ENCODE measurements at regions not wholly inside any gene's neighbourhood (a gene's known extent, or its start where the extent isn't known, plus 50 kb on each side); places are given as distances from the start of the nearest gene placed in this dataset.
"Not testable (repeated sequence)": the region's sequence is repeated elsewhere in the genome, so short reads cannot be mapped to it uniquely, and the experiment has no call there.

DNA sequence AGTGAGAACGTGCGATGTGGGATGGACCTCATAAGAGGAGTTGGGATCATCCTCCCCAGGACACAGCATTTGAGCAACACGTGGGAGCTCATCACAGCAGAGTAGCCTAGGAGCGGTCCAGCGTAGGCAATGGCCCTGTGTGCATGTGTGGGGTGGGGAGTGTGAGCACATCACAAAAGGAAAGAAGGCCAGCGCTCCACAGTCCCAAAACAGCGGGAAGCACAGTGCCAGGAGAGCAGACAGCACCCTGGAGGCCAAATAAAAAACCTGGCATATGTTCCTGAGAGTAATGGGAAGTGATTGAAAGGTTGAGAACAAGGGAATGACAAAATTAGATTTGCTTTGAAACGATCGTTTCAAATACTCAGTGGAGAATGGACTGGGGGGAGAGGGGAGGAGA is 226.0 kb downstream of the C7orf25 start:
- no peak for DNase-seq (ENCODE audit: low read depth in 2 of 2)

DNA sequence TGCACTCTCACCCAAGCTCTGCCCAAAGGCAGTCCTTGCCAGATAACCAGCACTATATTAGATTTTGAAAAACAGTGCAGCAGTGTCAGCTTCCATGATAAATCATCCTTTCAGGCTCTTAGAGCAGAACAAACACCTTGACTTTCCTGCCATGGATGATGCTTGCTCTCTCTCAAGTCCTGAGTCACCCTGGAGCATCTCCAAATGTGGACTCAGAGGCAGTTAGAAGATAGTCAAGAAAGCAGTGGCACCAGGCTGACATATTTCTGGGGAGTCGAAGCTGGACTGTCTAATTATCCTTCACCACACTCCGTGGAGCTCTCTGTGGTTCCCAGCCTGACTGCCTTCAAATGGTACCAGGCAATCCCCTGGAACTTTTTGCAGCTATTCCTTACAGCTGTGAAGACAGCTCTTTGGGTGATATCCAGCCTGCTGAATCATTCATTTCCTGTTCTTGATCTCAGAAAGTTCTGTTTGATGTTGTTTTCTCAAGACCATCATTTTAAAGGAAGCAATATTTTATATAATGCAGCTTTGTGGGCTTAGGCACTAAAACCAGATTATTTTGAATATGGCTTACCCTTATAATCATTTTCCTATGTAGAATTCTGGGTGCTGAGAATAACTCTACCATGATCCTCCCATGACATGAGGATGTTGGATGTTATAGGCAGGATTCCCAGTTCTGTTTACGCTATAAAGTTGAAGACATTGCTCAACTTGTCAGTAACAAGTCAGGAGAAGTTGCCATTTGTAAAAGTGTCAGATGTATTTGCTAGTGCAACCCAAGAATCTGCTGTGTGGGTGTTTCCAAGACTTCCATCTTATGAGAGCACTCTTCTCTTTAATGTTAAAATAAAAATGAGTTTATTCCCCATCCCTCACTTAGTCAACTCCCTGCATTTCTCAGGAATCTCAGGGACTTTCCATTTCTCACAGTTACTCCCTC is 233.8 kb downstream of the C7orf25 start:
- DNase-seq (ENCODE audit: low read depth in 2 of 2) = no peak

DNA sequence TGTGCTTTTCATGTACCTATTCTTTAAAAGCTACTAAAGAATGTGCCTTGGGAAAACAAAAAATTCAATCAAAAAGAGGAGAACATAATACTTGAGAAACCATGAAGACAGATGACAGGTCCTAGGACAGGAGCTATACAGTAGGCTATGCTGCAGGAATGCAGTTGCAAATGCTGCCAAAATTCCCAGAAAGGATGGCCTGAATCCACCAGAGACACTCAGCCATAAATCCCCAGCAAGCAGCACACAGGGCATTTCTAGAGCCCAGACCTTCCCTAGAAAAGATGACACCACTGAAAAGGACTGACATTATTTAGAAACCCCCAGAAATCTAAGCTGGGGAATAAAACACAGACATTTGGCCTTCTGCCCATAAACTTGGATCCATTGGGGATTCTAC is 237.3 kb downstream of the C7orf25 start:
- DNase-seq (ENCODE audit: low read depth in 2 of 2) = no peak

DNA sequence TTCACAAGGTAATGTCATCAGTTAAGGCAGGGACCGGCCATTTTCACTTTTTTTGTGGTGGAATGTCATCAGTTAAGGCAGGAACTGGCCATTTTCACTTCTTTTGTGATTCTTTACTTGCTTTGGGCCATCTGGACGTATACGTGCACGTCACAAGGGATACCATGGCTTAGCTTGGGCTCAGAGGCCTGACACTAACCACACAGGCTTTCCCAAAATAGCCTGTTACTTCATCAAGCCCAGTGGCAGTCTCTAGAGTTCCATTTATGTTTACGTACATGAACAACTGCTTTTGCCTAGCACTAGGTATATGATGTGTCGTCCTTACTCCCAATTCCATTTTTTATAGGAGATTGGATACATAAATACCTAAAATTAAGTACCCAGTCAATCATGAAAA is 237.9 kb downstream of the C7orf25 start:
- DNase-seq (ENCODE audit: low read depth in 2 of 2) = no peak

DNA sequence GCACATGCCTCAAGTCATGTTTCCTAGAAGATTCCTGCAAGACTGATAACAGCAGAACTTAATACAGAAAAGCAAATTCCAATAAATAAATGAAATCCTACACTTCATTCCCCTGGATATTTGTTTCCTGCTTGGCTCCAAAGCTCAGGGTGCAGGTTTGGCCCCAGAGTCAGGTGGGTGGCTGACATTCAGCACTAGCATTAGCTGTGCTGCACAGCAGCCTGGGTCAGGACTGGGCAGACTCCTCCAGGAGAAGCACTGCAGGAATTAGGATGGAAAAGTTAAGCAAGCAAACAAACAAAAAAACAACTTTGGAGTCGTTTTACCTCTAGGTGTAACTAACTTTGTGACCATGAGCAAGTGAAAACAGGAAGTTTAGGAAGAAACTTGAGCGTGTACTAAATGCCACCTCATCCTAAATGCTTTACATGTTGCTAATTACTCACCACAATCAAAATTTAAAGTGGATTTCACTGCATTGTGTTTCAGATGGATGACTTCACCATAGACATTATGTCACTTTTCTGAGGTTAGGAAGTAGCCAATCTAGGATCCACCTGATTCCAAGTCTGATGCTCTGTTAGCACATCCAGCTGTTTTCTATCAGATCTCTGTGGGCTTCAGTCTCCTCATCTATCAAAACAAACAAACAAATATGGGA is 239.4 kb downstream of the C7orf25 start:
- DNase-seq (ENCODE audit: low read depth in 2 of 2) = no peak

DNA sequence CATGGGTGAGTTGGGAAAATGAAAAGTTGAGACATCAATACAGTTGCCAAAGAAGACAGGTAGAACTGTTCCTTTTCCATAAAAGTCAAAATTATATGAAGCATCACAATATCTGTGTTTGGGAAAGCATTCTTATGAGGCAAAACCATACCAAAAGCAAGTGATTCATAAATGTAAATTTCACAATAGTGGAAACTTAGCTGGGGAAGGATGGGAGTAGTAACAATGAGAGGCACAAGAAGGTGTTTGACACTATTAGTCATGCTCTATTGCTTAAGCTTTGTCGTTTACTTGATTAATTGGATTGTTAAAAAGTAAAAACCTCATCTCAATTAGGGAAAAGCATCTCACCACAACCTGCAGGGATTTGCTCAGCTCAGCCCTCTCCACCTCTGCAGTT is 240.2 kb downstream of the C7orf25 start:
- no peak for DNase-seq (ENCODE audit: low read depth in 2 of 2)

DNA sequence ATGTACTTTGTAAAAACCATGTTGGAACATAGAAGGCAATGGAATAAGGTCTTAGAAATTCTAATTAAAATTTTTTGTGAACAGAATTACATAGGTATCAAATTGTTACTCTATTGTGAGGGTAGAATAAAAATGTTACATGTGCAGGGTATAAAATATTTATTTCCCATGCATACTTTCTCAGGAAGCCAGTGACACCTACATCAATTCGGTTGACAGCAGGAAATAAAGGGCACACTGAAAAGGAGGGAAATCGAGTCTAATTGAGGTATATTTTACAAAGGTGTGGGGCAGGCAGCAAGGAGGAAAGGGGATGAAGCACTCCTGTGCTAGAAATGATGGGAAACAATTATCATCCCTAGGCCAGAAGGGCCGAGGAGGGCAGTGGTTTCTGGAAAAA is 244.9 kb downstream of the C7orf25 start:
- DNase-seq (ENCODE audit: low read depth in 2 of 2) = no peak

DNA sequence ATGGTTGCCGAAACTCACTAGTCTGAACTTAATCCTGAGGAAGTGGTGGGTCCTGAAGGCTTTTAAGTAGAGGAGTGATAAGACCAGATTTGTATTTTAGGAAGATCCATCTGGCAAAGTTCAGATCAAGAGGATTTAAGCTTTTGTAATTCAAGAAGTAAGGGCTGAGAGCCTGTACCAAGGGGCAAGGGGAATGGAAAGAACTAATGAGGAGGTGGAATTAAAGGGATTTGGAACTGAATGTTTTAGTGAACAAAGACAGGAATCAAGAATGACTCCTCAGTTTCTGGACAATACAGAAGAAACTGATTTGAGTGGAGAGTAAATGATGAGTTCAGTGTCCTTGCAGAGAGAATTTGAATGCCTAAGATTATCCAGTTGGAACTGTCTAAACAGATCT is 249.0 kb downstream of the C7orf25 start:
- DNase-seq (ENCODE audit: low read depth in 2 of 2) = no peak

DNA sequence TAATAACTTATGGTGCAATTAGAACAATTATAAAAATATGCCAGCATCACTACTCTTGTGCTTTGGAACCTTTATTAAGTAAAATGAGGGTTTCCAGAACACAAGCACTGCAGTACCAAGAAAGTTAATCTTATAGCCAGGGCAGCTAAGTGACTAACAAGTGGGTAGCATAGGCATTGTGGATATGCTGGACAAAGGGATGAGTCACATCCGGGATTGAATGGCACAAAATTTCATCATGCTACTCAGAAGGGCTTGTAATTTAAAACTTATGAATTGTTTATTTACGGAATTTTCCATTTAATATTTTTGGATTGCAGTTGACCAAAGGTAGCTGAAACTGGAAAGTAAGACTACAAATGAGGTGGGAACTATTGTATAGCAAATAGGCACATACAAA is 250.6 kb downstream of the C7orf25 start:
- DNase-seq (ENCODE audit: low read depth in 2 of 2) = no peak

DNA sequence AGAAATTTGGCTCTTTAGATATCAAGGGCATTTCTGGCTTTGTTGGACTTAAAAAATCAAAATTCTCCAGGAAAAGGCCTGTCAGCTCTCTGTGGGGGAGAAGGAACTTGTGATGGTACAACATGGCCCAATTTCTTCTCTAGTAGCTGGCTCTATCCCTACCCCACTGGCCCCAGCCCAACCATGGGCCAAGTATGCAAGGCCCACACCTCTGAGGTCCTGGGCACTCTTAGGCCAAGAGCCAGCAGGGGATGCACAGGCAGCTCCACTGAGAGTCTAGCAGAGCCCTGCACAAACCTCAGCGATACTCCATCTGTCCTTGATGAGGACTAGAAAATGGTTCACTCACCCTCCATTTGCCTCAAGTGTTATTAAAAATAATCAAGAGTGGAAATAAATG is 261.2 kb downstream of the C7orf25 start:
- DNase-seq (ENCODE audit: low read depth in 2 of 2) = no peak

DNA sequence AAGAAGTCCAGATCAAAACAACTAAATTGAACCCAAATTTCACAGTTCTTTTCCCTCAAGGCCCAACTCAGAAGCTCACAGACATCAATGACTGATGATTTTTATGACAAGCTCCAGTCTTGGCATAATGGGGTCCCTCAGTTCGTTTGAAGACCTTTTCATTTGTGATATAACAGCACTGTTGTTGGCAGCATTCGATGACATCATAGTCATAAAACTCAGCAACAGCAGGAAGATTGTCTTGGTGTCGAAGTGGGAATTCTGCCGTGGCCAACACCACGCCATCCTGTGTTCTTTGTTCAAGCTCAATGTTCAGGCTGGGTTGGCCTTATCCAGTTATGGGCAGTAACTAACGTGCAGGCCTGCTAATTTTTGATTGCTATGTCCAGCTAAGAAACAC is 261.7 kb downstream of the C7orf25 start:
- DNase-seq (ENCODE audit: low read depth in 2 of 2) = no peak

DNA sequence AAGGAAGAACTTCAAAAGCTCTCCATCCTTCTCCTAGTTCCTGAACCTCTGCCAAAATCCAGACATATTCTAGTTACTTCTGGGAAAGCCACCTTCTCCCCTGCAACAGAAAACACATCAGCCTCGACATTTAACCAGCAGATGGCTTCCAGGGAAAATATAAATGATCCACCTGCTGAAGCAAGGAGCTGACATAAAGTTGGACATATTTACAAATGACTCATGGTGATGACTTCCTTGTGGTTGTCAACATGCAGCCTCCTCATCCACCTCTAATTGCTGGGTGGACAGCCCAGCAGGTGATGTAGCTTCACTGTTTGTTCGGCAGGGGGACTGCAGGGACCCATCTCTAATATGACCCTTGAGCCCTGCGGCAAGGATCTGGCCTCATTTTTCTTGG is 266.0 kb downstream of the C7orf25 start:
- DNase-seq (ENCODE audit: low read depth in 2 of 2) = no peak

DNA sequence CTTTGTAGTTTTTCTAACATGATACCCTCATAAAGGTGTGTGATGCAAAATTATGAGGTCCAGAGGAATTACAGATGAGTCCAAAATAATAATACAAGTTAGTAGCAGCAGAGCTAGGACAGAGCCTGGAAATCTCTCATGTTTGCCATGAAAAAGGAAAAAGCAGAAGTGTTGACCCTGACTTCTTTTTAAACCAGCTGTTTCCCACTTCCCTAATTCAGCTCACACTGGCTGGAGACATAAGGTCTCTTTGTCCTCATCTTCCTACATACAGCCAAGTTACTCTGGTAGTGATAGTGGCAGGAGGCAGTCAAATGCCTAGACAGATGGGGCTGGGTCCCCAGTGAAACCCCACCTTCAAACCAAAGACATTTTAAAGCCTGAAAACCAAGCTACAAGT is 269.2 kb downstream of the C7orf25 start:
- DNase-seq (ENCODE audit: low read depth in 2 of 2) = no peak

DNA sequence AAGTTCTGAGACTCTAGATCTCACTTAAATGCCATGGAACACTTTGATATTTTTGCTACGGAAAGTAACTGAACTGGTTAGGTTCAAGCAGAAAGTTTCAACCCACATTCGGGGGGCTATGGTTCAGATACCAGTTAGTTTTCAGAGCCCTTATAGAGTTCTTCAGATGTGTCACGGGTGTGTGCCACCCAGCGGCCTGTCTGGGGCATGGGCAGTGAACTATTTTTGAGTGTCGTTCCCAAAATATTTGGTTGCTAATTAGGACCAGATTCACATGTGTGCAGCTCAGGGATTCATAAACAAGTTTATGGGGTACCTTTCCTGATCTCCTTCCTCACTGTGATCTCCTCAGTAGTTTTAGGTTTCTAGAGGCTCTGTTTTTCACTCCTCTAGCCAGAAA is 271.9 kb downstream of the C7orf25 start:
- no peak for DNase-seq (ENCODE audit: low read depth in 2 of 2)

DNA sequence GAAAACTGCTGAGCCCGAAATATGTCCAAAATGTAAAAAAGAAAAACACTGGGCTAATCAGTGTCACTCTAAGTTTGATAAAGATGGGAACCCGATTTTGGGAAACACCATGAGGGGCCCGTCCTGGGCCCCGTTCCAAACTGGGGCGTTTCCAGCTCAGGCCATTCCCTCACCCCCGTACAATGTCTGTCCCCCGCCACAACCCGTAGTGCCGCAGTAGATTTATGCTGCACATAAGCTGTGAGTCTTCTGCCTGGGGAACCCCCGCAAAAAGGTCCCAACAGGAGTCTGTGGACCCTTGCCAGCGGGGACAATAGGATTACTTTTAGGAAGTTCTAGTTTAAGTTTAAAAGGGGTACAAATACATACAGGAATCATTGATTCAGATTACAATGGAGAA is 275.5 kb downstream of the C7orf25 start:
- not testable (repeated sequence) for DNase-seq (ENCODE audit: low read depth in 2 of 2)

DNA sequence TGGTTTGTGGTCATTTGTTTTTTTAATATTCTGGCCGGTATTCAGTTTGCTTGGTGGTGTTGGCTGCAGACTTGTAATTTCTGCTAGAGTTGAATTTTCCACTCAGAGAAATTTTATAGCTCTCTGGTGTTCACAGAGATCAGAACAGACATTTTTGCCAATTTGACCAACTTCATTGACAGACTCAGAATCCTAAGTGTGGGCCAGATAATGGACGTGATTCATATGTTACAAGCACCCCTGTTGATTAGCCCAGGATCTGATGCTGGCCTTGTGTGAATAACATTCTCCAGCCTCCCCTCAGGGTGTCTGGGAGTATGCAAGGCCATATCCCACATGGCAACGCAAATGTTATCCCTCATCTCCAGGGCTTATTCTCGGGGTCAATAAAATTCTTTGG is 283.8 kb downstream of the C7orf25 start:
- no peak for DNase-seq (ENCODE audit: low read depth in 2 of 2)

DNA sequence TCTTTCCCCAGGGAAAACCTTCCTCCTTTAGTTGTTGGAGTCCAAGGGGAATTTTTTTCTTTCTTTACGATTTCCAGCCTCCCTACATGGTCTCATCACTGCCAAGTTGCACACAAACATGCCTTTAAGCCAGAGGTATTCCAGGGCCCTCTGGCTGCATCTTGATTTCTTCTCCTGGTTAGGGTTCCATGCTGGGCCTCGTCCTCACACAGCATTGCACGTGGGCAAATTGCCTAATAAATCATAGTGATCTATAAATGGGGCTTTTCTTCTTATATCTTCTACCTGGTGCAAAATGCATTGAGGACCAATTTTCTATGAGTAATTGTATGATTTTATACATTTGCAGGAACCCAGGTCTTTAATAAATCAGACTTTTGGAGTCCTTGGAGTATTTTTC is 284.2 kb downstream of the C7orf25 start:
- no peak for DNase-seq (ENCODE audit: low read depth in 2 of 2)

DNA sequence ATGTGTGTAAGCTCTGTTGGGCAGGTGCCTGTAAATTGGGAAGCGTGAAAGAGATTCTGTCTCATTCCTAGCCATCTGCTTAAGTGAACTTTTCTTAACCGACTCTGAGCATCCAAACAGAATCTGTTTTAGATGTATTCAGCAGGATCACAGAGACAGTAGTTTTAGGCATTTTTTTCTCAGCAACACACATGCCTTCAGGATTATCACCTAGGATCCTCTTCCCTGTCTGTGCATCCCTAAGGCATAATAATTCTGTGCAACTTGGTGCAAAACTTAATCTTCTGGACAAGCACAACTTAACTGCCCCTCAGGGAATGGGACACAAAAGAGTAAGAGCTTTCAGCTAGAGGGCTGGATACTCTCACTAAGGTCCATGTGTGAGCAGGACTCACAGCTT is 284.8 kb downstream of the C7orf25 start:
- no peak for DNase-seq (ENCODE audit: low read depth in 2 of 2)

DNA sequence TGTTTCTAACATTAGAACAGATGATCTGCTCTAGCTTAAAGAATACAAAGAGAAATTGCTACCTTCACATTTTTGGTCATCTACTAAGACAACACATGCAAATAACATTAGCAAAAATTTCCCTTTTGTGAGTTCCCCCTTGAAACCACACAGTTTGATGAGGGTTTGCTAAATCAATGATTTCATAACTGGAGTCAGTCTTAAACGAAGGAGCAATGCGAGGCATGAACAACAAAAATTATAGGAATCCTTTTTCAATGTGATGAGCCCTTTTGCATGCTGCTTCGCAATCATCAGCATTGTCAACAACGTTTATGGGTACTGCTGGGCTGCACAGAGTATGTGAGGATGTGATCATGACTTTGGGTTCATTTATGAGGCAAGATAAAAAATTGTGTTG is 286.4 kb downstream of the C7orf25 start:
- no peak for DNase-seq (ENCODE audit: low read depth in 2 of 2)

DNA sequence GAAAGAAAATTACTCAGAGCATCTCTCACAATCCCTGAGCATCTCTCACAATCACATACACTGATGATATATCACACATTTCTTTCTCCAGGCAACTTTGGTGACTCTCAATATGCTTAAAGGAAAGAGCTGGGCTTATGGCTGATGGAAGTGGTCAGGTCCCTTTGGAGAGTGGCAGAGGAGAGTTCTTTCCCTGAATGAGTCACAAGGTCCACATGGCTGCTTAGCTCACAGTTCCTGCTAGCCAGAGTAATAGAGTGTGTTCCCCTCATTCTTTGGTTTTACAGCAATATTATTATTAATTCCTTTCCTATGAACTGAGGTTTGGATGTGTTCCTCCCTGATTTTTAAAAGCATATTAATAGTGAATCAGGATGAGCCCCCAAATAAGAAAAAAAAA is 287.4 kb downstream of the C7orf25 start:
- no peak for DNase-seq (ENCODE audit: low read depth in 2 of 2)

DNA sequence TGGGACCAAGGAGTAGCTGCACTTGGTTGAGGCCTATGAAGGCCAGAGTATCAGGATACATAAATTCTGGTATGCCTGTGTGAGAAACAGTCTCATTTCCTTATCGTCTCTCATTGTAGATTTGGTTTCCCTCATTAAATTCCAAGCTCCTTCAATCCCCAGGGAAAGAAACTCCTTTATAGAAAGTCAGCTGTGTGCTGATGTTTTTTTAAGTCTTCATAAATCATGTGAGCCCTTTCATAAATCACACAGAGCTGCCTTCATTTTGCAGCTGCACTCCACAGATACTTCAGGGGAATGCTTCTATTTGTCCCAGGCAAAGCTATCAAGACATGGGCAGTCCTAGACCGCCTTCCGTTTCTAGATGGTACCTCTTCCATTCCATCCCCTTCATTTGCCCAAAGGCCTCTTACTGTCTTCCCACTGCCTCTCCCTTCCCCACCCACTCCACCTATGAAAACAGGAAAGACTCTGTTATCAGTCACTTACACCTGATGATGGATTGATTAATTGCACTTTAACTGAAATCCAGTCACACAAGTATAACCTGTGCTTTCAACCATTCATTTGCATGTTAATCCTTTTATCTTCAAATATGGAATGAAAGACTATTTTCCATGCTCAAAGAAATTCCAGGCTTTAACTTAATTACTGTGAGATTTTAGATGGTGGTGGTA is 290.2 kb downstream of the C7orf25 start:
- DNase-seq (ENCODE audit: low read depth in 2 of 2) = no peak

DNA sequence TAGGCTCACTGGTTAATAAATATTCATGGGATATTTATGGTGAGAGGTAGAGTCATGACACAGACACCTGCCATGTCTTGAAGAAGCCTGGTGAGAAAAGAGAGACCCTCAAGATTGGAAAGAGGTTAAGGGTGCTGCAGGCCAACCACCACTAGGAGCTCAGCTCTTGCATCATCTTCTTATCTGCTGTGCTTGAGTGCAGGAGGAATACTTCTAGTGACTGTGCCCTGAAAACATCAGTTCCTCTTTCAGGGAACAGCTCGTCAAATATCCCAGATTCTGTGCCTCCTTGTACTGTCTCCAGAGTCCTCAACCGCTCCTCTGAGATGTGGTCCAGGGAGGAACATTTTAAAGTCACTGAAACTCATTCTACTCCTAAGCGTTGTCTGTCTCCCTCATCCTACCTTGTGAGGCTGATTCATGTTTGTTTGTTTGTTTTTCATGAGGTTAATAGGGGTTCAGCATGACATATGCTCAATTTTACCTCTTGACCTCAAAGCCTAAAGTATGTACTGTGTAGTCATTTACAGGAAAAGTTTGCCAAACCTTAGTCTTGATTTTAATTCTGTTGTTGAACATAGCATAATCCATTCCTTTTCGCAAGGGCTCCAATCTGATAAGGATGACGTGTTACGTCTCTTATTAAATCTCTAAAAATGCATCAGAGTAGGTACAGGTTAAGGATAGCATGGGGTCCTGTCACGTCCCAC is 293.1 kb downstream of the C7orf25 start:
- no peak for DNase-seq (ENCODE audit: low read depth in 2 of 2)

Measured in stimulated activated CD8-positive, alpha-beta memory T cell treated with anti-CD3 and anti-CD28 coated beads, Interleukin-2, amount 100 ng/mL, for 48 hours (primary cell).